GM03348 (cell line): ENCODE measurements at regions not wholly inside any gene's neighbourhood (a gene's known extent, or its start where the extent isn't known, plus 50 kb on each side); places are given as distances from the start of the nearest gene placed in this dataset.

ENCODE experiments used
- DNase-seq: peaks from one replicate; pipeline ENCODE4 v3.0.0; 2012; ENCODE audit warnings: low spot score

DNA sequence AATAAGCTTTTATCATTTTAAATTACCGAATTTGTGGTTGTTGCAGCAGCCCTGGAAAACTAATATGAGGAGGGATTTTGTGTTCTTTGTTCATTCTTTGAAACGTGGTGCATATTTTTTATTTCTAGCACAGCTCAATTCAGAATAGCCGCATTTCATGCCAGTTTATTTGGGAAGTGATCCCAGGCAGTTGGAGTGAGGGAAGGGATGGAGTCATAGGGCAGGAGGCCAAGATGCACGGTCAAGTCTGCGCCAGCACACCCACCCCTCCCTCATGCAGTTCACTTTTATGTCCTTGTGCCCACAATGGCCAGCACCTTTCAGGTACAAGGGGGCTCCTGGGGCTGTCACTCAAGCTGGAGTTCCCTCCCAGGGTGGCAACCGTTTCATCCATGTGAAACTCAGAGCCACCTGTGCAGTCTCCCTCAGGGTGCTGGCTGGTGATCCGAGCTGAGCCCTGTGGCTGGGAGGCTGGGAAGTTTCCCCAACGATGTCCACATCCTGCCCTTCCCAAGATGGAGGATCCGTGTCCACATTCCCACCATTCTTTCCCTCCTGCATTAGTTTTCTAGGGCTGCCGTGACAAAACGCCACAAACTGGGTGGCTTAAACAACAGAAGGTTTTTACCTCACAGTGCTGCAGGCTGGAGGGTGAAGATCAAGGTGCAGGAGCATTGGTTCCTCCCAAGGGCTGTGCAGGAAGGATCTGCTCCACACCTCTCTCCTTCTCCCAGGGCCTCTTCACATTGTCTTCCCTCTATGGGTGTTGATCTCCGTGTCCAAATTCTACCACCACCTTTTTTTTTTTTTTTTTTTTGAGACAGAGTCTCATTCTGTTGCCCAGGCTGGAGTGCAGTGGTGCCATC lies 68.5 kb upstream of the ITGA6 start:
- peak; percentile 40 for DNase-seq

GRCh38 chr2:172361360-172361759 lies 66.0 kb upstream of the ITGA6 start:
- DNase-seq, result peak; percentile 51

GRCh38 chr2:172361840-172362239 lies 65.5 kb upstream of the ITGA6 start:
- no peak for DNase-seq

GRCh38 chr2:172364261-172364660 lies 63.1 kb upstream of the ITGA6 start:
- DNase-seq, result no peak

GRCh38 chr2:172366596-172367150 lies 60.7 kb upstream of the ITGA6 start:
- no peak for DNase-seq

DNA sequence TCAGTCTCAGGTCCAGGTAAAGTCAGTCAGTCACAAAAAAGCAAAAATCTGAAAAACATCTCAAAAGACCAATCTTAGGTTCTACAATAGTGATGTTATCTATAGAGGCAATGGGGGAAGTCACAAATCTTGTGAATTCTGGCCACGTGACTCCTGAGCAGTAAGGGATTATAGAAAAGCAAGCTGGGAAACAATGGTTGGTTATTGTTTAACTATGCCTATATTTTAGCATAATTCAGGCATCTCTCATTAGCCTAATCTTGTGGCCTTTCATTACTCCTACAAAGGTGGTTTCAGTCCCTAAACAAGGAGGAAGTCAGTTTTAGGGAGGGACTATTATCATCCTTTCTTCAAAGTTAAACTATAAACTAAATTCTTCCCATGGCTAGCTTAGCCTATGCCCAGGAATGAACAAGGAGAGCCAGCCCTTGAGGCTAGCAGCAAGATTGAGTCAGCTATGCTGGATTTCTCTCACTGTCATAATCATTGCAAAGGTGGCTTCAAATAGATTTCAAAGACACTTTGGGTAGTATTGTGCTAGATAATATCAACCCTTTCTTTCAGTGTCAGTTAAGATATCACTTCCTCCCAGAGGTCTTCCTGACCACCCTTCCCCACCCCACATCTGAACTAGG lies 56.4 kb upstream of the ITGA6 start:
- no peak for DNase-seq

DNA sequence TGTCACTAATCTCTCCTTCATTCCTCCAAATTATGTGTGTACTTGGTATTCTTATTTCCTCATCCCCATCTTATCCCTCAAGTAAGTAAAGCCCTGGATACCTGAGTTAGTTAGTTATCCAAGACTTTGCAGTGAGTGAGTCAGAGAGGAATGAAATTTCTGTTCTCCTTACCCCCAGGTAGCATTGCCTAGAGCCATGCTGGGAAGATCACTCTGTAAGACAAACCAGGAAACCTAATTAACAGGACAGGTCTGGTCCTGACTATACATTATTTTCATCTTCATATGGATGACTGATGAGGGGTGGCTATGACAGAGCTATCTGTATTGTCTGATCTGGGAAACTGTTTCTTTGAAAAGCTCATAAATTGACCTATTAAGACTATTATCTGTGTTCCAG lies 55.0 kb upstream of the ITGA6 start:
- no peak for DNase-seq

- no peak for DNase-seq
Measured at GRCh38 chr2:172373076-172373475, 54.3 kb upstream of the ITGA6 start.

GRCh38 chr2:172373766-172374165 lies 53.6 kb upstream of the ITGA6 start:
- no peak for DNase-seq

DNA sequence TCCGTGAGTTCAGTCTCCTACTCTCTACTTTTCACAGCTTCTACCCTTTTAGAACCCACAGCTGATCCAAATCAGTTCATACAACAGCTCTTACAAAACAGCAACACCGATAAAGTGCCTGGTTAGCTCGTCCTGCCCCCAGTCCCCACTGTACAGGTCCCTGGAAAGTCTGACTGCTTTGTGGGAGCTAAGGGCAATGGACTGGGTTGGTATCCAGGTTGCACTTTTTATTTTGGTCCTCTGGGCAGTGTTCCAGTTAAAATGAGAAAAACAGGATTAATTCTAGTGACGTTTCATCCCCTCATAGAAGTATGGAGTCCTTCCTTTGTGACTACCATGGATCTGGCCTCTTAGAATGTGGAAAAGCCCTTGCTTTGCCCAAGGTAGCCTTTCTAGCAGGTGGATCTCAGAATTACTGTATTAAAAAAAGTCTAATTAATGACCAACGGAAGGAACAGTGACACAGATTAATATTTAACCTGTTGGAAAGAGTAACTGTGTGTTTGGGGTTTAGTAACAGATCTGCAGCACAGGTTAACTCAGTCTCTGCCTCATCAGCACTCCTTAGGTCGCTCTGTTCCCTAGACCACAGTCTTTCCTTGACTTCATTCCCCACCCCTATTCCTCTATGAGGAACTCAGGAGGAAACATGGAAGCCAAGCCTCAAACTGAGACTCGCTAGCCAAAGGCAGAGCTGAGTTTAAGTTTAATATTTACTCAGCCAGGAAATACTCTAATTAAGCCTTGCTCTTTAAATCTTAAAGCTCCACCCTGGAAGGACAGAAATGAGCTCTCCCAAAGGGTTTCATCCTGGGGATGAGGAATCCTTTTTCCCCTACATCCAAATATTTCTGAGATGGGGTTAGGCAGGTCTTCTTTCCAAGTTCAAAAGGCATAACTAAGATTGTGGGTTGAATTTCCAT lies 52.8 kb upstream of the ITGA6 start:
- DNase-seq, result no peak

- no peak for DNase-seq
Measured at GRCh38 chr2:172375251-172375650, 52.1 kb upstream of the ITGA6 start.

- no peak for DNase-seq
Measured at GRCh38 chr2:172376016-172376415, 51.4 kb upstream of the ITGA6 start.

GRCh38 chr2:172376505-172377125 lies 50.8 kb upstream of the ITGA6 start:
- no peak for DNase-seq

- DNase-seq, result no peak
Measured at GRCh38 chr2:172377408-172377807, 50.0 kb upstream of the ITGA6 start.
